Small intestine (tissue), 7 donors: ENCODE measurements at regions not wholly inside any gene's neighbourhood (a gene's known extent, or its start where the extent isn't known, plus 50 kb on each side); places are given as distances from the start of the nearest gene placed in this dataset.
"Not testable (repeated sequence)": the region's sequence is repeated elsewhere in the genome, so short reads cannot be mapped to it uniquely, and the experiment has no call there.

Experiments used
- DNase-seq, 2 donors: peaks; one replicate each; pipeline versions ENCODE4 v3.0.0 to v3.0.0-alpha.2; 2013
- FAIRE-seq: peaks from 2 replicates; lab custom pipeline; 2012; peaks lifted over from hg19 to GRCh38; lab: Jason Lieb, UNC
- H3K27ac ChIP-seq, 3 donors: one replicate each; pipeline ENCODE4 v1.5.1; 2013; ENCODE audit warnings: low read length in 2 of 3, mild to moderate bottlenecking in 2 of 3, control low read depth in 1 of 3, inconsistent platforms in 1 of 3, low read depth in 1 of 3, moderate library complexity in 1 of 3
- H3K27me3 ChIP-seq, 3 donors: one replicate each; pipeline ENCODE4 v1.6.1; 2013; ENCODE audit warnings: low read length in 3 of 3, inconsistent platforms in 1 of 3; ENCODE audit not compliant: control insufficient read depth in 3 of 3, insufficient read depth in 3 of 3
- H3K36me3 ChIP-seq, 3 donors: one replicate each; pipeline ENCODE4 v1.6.1; 2013; ENCODE audit warnings: low read length in 3 of 3, inconsistent platforms in 1 of 3, low read depth in 1 of 3, mild to moderate bottlenecking in 1 of 3, moderate library complexity in 1 of 3; ENCODE audit not compliant: control insufficient read depth in 3 of 3, insufficient read depth in 2 of 3
- H3K4me1 ChIP-seq, 3 donors: one replicate each; pipeline ENCODE4 v1.6.1; 2013; ENCODE audit warnings: low read length in 2 of 3, inconsistent platforms in 1 of 3, low read depth in 1 of 3, mild to moderate bottlenecking in 1 of 3, moderate library complexity in 1 of 3; ENCODE audit not compliant: control insufficient read depth in 3 of 3, insufficient read depth in 2 of 3
- H3K4me3 ChIP-seq, 3 donors: one replicate each; pipeline ENCODE4 v1.5.1; 2013; ENCODE audit warnings: low read length in 3 of 3, control low read depth in 1 of 3, inconsistent platforms in 1 of 3, low read depth in 1 of 3, mild to moderate bottlenecking in 1 of 3, moderate library complexity in 1 of 3
- H3K9me3 ChIP-seq, 2 donors: one replicate each; pipeline ENCODE4 v1.6.1; 2013; ENCODE audit warnings: low read depth in 1 of 2, low read length in 1 of 2; ENCODE audit not compliant: control insufficient read depth in 2 of 2, insufficient read depth in 1 of 2
- WGBS, 3 donors: extraction: QIAGEN DNeasy Blood & Tissue Kit; methylation state at CpG; one replicate each; pipeline ENCODE4 v1.1.7; 2013; 5-methylcytosine and 5-hydroxymethylcytosine counted together
- donor health status: healthy with polysubstance abuse.
- donor health status: control.
- donor health status: control.
- donor health status: Bipolar disorder and iron deficiency.
- donor health status: healthy.

- H3K4me3 ChIP-seq, H3K9me3 ChIP-seq, H3K27ac ChIP-seq, H3K36me3 ChIP-seq, DNase-seq, H3K27me3 ChIP-seq, FAIRE-seq, H3K4me1 ChIP-seq: not testable (repeated sequence)
- 90 to 94% (median 94%) methylated on average over 2 of the region's 2 CpGs for WGBS, 3 donors
These were observed 163.9 kb downstream of the POTEC start for GRCh38 chr18:14379489-14379888.

GRCh38 chr18:14378376-14378775, 165.0 kb downstream of the POTEC start:
- WGBS, 3 donors = 89 to 94% (median 89%) methylated on average over 21 to 24 of the region's 24 CpGs
- not testable (repeated sequence) for H3K9me3 ChIP-seq, H3K27ac ChIP-seq, H3K4me1 ChIP-seq, DNase-seq, H3K27me3 ChIP-seq, FAIRE-seq, H3K4me3 ChIP-seq, H3K36me3 ChIP-seq

- not testable (repeated sequence) for H3K4me1 ChIP-seq, FAIRE-seq, H3K9me3 ChIP-seq, H3K4me3 ChIP-seq, H3K27me3 ChIP-seq, H3K36me3 ChIP-seq, DNase-seq, H3K27ac ChIP-seq
- 89 to 91% (median 89%) methylated on average over 17 to 18 of the region's 18 CpGs for WGBS, 3 donors
These were observed 182.1 kb downstream of the POTEC start for GRCh38 chr18:14361346-14361745.

GRCh38 chr18:14357553-14358297, 185.7 kb downstream of the POTEC start:
- not testable (repeated sequence) for H3K27me3 ChIP-seq, H3K4me1 ChIP-seq, DNase-seq, H3K36me3 ChIP-seq, H3K9me3 ChIP-seq, H3K4me3 ChIP-seq, FAIRE-seq, H3K27ac ChIP-seq
- 89 to 90% (median 89%) methylated on average over 22 of the region's 22 CpGs for WGBS, 3 donors

- not testable (repeated sequence) for H3K27me3 ChIP-seq, H3K36me3 ChIP-seq, FAIRE-seq, H3K4me1 ChIP-seq, H3K9me3 ChIP-seq, H3K4me3 ChIP-seq, H3K27ac ChIP-seq, DNase-seq
- WGBS, 3 donors = 21 to 52% (median 39%) methylated on average over 3 of the region's 3 CpGs
These were observed 201.2 kb downstream of the POTEC start for GRCh38 chr18:14342170-14342569.

GRCh38 chr18:14336017-14336416, 203.8 kb upstream of the ZNF519 start:
- WGBS, 3 donors = 69 to 82% (median 69%) methylated on average over 6 of the region's 6 CpGs
- not testable (repeated sequence) for FAIRE-seq

GRCh38 chr18:14321217-14321616, 189.0 kb upstream of the ZNF519 start:
- H3K27ac ChIP-seq, H3K4me3 ChIP-seq, H3K36me3 ChIP-seq, FAIRE-seq, H3K27me3 ChIP-seq, H3K9me3 ChIP-seq, DNase-seq, H3K4me1 ChIP-seq: not testable (repeated sequence)
- 66 to 80% (median 78%) methylated on average over 3 to 4 of the region's 4 CpGs for WGBS, 3 donors

More at GRCh38 chr18:14336017-14336416, 203.8 kb upstream of the ZNF519 start:
- H3K27me3 ChIP-seq, DNase-seq, H3K36me3 ChIP-seq, H3K9me3 ChIP-seq, H3K27ac ChIP-seq, H3K4me3 ChIP-seq, H3K4me1 ChIP-seq: not testable (repeated sequence)

- H3K36me3 ChIP-seq, FAIRE-seq, H3K27ac ChIP-seq, H3K4me1 ChIP-seq, H3K4me3 ChIP-seq, H3K9me3 ChIP-seq, DNase-seq, H3K27me3 ChIP-seq: not testable (repeated sequence)
- WGBS, 3 donors = 89 to 93% (median 93%) methylated on average over 6 to 7 of the region's 7 CpGs
These were observed 169.0 kb upstream of the ZNF519 start for GRCh38 chr18:14301255-14301654.

- not testable (repeated sequence) for H3K27me3 ChIP-seq, H3K4me3 ChIP-seq, H3K27ac ChIP-seq, DNase-seq, H3K9me3 ChIP-seq, H3K36me3 ChIP-seq, H3K4me1 ChIP-seq, FAIRE-seq
- 68 to 77% (median 75%) methylated on average over 3 of the region's 3 CpGs for WGBS, 3 donors
These were observed 162.8 kb upstream of the ZNF519 start for GRCh38 chr18:14295081-14295480.
